Loucy (cell line): ENCODE measurements at regions not wholly inside any gene's neighbourhood (a gene's known extent, or its start where the extent isn't known, plus 50 kb on each side); places are given as distances from the start of the nearest gene placed in this dataset.

Experiments
- H2AFZ ChIP-seq: fragments of 200-600 bp; sonication (generic); 2 replicates; pipeline ENCODE4 v1.6.0; 2016; ENCODE audit warnings: antibody characterized with exemption, mild to moderate bottlenecking, low read length, moderate library complexity
- H3F3A ChIP-seq: fragments of 200-600 bp; 2 replicates; pipeline ENCODE4 v1.6.0; 2016; ENCODE audit warnings: antibody characterized with exemption, low read depth, mild to moderate bottlenecking
- H3K27me3 ChIP-seq: fragments of 200-600 bp; sonication (generic); 2 replicates; pipeline ENCODE4 v1.6.1; 2014; ENCODE audit warnings: low read length, mild to moderate bottlenecking; ENCODE audit not compliant: insufficient read depth, poor library complexity, severe bottlenecking
- H3K36me3 ChIP-seq: fragments of 200-600 bp; sonication (generic); 2 replicates; pipeline ENCODE4 v1.6.1; 2016; ENCODE audit warnings: low read length; ENCODE audit not compliant: insufficient read depth
- H3K4me1 ChIP-seq: fragments of 200-600 bp; sonication (generic); 2 replicates; pipeline ENCODE4 v1.5.1; 2014; ENCODE audit warnings: low read length, mild to moderate bottlenecking; ENCODE audit not compliant: insufficient read depth, poor library complexity, severe bottlenecking
- H3K4me2 ChIP-seq: fragments of 200-600 bp; sonication (generic); 2 replicates; pipeline ENCODE4 v1.6.0; 2014; ENCODE audit warnings: antibody characterized with exemption, low read length, low read depth, mild to moderate bottlenecking; ENCODE audit not compliant: poor library complexity, severe bottlenecking
- H3K4me3 ChIP-seq: fragments of 200-600 bp; sonication (generic); 2 replicates; pipeline ENCODE4 v1.5.1; 2014; ENCODE audit warnings: low read length, mild to moderate bottlenecking, mixed read lengths; ENCODE audit not compliant: poor library complexity, severe bottlenecking
- H3K79me2 ChIP-seq: fragments of 200-600 bp; sonication (generic); 2 replicates; pipeline ENCODE4 v1.6.1; 2014; ENCODE audit warnings: low read length; ENCODE audit not compliant: insufficient read depth
- H3K9ac ChIP-seq: fragments of 200-600 bp; sonication (generic); 2 replicates; pipeline ENCODE4 v1.6.0; 2014; ENCODE audit warnings: mild to moderate bottlenecking, low read depth, low read length, moderate library complexity; ENCODE audit not compliant: poor library complexity, severe bottlenecking
- H3K9me2 ChIP-seq: fragments of 200-600 bp; sonication (generic); replicated peaks from 2 replicates; pipeline ENCODE4 v1.6.1; 2016; ENCODE audit warnings: low read depth, low read length, mixed read lengths
- H3K9me3 ChIP-seq: fragments of 200-600 bp; sonication (generic); 2 replicates; pipeline ENCODE4 v1.6.1; 2014; ENCODE audit warnings: mild to moderate bottlenecking, antibody characterized with exemption, low read length, low read depth; ENCODE audit not compliant: insufficient read depth
- H4K20me1 ChIP-seq: fragments of 200-600 bp; sonication (generic); 2 replicates; pipeline ENCODE4 v1.6.0; 2014; ENCODE audit warnings: antibody characterized with exemption, low read length, mild to moderate bottlenecking; ENCODE audit not compliant: insufficient read depth, poor library complexity, severe bottlenecking
- EZH2phosphoT487 ChIP-seq: fragments of 200-600 bp; IDR thresholded peaks from 2 replicates; pipeline ENCODE4 v1.6.1; 2018; ENCODE audit warnings: antibody characterized with exemption, mild to moderate bottlenecking, moderate library complexity, borderline replicate concordance
- TF ChIP-seq, protein P1 (sequence below): fragments of 200-600 bp; sonication (generic); conservative IDR thresholded peaks from 2 replicates; pipeline ENCODE4 v1.5.1; 2014; ENCODE audit warnings: mild to moderate bottlenecking, antibody characterized with exemption, low read length

DNA sequence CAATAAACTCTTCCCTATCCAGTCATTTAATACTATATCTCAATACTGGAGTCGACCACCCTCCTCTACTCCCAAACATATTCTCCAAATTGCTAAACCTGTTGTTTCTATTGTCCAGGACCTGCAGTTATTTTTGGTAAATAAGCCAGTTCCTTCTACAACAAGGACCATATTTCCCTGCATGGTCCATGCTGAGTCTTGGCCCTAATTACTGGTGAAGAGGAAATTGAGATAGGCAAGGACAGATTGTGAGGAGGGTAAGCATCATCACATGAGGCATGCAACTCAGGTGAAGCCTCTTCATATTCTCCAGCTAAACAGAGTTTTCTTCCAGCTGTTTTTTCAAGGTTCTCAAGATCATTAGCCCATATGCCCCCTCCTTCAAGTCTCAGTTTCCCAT lies 1193.6 kb downstream of the RAPGEF2 start:
- Histone ChIP-seq H3K4me1 (no peaks in the 10 kb centered on the region), H3K9me3 (no peaks in the 10 kb centered on the region), H3K4me2 (no peak overlapping the region), H3F3A (no peaks in the 10 kb centered on the region), H3K36me3 (no peaks in the 10 kb centered on the region), H3K27me3 (no peaks in the 10 kb centered on the region), H3K4me3 (no peak overlapping the region), H4K20me1 (no peaks in the 10 kb centered on the region), H3K79me2 (no peaks in the 10 kb centered on the region), H2AFZ (no peak overlapping the region), H3K9ac (no peak overlapping the region), H3K9me2 (no peaks in the 10 kb centered on the region)
- no peak for TF ChIP-seq EZH2phosphoT487
- TF ChIP-seq, protein P1, sequence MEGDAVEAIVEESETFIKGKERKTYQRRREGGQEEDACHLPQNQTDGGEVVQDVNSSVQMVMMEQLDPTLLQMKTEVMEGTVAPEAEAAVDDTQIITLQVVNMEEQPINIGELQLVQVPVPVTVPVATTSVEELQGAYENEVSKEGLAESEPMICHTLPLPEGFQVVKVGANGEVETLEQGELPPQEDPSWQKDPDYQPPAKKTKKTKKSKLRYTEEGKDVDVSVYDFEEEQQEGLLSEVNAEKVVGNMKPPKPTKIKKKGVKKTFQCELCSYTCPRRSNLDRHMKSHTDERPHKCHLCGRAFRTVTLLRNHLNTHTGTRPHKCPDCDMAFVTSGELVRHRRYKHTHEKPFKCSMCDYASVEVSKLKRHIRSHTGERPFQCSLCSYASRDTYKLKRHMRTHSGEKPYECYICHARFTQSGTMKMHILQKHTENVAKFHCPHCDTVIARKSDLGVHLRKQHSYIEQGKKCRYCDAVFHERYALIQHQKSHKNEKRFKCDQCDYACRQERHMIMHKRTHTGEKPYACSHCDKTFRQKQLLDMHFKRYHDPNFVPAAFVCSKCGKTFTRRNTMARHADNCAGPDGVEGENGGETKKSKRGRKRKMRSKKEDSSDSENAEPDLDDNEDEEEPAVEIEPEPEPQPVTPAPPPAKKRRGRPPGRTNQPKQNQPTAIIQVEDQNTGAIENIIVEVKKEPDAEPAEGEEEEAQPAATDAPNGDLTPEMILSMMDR = no peak

GRCh38 chr4:160299177-160299576 lies 1196.3 kb downstream of the RAPGEF2 start:
- Histone ChIP-seq H3K4me1 (no peaks in the 10 kb centered on the region), H3K4me2 (no peak overlapping the region), H3F3A (no peaks in the 10 kb centered on the region), H3K9me2 (no peaks in the 10 kb centered on the region), H3K27me3 (no peaks in the 10 kb centered on the region), H3K9me3 (no peaks in the 10 kb centered on the region), H3K79me2 (no peaks in the 10 kb centered on the region), H3K9ac (no peak overlapping the region), H3K4me3 (no peak overlapping the region), H2AFZ (no peak overlapping the region), H3K36me3 (no peaks in the 10 kb centered on the region), H4K20me1 (no peaks in the 10 kb centered on the region)
- TF ChIP-seq, protein P1 = no peak
- TF ChIP-seq EZH2phosphoT487 = no peak

DNA sequence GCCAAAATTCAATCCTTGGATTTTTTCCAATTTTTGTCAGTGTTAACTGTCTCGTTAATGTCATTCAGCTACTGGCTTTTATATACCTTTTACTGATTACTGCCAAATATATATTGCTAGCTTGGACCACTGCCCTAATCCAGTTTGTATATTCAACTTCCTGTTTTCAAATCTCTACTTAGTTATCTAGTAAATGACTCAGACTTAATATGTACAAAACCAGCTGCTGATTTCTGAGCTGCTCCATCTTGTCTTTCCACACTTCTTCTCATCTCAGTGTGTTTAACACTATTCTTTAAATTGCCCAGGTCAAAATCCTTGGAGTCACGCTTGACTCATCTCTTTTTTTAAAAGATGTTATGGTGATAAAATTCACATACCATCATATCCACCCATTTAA lies 1196.7 kb downstream of the RAPGEF2 start:
- no peak overlapping the region for H3K4me3 ChIP-seq
- H3K9me2 ChIP-seq = no peaks in the 10 kb centered on the region
- no peak overlapping the region for H2AFZ ChIP-seq
- no peaks in the 10 kb centered on the region for H3K4me1 ChIP-seq
- no peak overlapping the region for H3K9ac ChIP-seq
- no peaks in the 10 kb centered on the region for H4K20me1 ChIP-seq
- no peaks in the 10 kb centered on the region for H3K79me2 ChIP-seq
- H3F3A ChIP-seq = no peaks in the 10 kb centered on the region
- H3K27me3 ChIP-seq = no peaks in the 10 kb centered on the region
- no peak for TF ChIP-seq EZH2phosphoT487
- H3K4me2 ChIP-seq = no peak overlapping the region
- H3K36me3 ChIP-seq = no peaks in the 10 kb centered on the region
- no peaks in the 10 kb centered on the region for H3K9me3 ChIP-seq

- H4K20me1 ChIP-seq = no peaks in the 10 kb centered on the region
- no peaks in the 10 kb centered on the region for H3K9me2 ChIP-seq
- H3K9ac ChIP-seq = no peak overlapping the region
- H3F3A ChIP-seq = no peaks in the 10 kb centered on the region
- no peak overlapping the region for H3K4me3 ChIP-seq
- H3K36me3 ChIP-seq = no peaks in the 10 kb centered on the region
- H3K4me1 ChIP-seq = no peaks in the 10 kb centered on the region
- no peaks in the 10 kb centered on the region for H3K27me3 ChIP-seq
- H2AFZ ChIP-seq = no peak overlapping the region
- no peaks in the 10 kb centered on the region for H3K9me3 ChIP-seq
- no peaks in the 10 kb centered on the region for H3K79me2 ChIP-seq
- no peak for TF ChIP-seq EZH2phosphoT487
- TF ChIP-seq, protein P1 = no peak
- H3K4me2 ChIP-seq = no peak overlapping the region
These were observed 1213.2 kb downstream of the RAPGEF2 start for GRCh38 chr4:160316036-160316435.
